ENCODE measurements at regions not wholly inside any gene's neighbourhood (a gene's known extent, or its start where the extent isn't known, plus 50 kb on each side); places are given as distances from the start of the nearest gene placed in this dataset.

- DNase-seq, result no peak
Measured at GRCh38 chr12:3336606-3337311, 154.2 kb upstream of the PRMT8 start.

- no peak for DNase-seq
Measured at GRCh38 chr12:3337944-3338343, 153.1 kb upstream of the PRMT8 start.

GRCh38 chr12:3339221-3339620 lies 151.8 kb upstream of the PRMT8 start:
- no peak for DNase-seq

GRCh38 chr12:3341594-3341993 lies 149.4 kb upstream of the PRMT8 start:
- no peak for DNase-seq

- DNase-seq, result peak; percentile 69
Measured at GRCh38 chr12:3342051-3342450, 149.0 kb upstream of the PRMT8 start.

GRCh38 chr12:3348055-3348454 lies 142.9 kb upstream of the PRMT8 start:
- no peak for DNase-seq

- DNase-seq, result no peak
Measured at GRCh38 chr12:3350432-3350831, 140.6 kb upstream of the PRMT8 start.

- no peak for DNase-seq
Measured at GRCh38 chr12:3351731-3352130, 139.3 kb upstream of the PRMT8 start.

- DNase-seq, result no peak
Measured at GRCh38 chr12:3352230-3352629, 138.8 kb upstream of the PRMT8 start.

GRCh38 chr12:3353621-3354020 lies 137.4 kb upstream of the PRMT8 start:
- no peak for DNase-seq

GRCh38 chr12:3354586-3354985 lies 136.4 kb upstream of the PRMT8 start:
- DNase-seq, result no peak

- DNase-seq, result no peak
Measured at GRCh38 chr12:3355378-3355900, 135.6 kb upstream of the PRMT8 start.

GRCh38 chr12:3357950-3358525 lies 133.0 kb upstream of the PRMT8 start:
- DNase-seq, result no peak

- DNase-seq, result no peak
Measured at GRCh38 chr12:3359478-3359877, 131.5 kb upstream of the PRMT8 start.

GRCh38 chr12:3361146-3361545 lies 129.9 kb upstream of the PRMT8 start:
- DNase-seq, result no peak

- no peak for DNase-seq
Measured at GRCh38 chr12:3362737-3363136, 128.3 kb upstream of the PRMT8 start.

- DNase-seq, result no peak
Measured at GRCh38 chr12:3363608-3364007, 127.4 kb upstream of the PRMT8 start.

GRCh38 chr12:3364226-3364625 lies 126.8 kb upstream of the PRMT8 start:
- DNase-seq, result no peak

GRCh38 chr12:3364661-3365462 lies 126.1 kb upstream of the PRMT8 start:
- DNase-seq, result no peak

- DNase-seq, result peak; percentile 40
Measured at GRCh38 chr12:3365463-3366411, 125.3 kb upstream of the PRMT8 start.

- DNase-seq, result no peak
Measured at GRCh38 chr12:3366451-3367110, 124.4 kb upstream of the PRMT8 start.
